ENCODE measurements at regions not wholly inside any gene's neighbourhood (a gene's known extent, or its start where the extent isn't known, plus 50 kb on each side); places are given as distances from the start of the nearest gene placed in this dataset.

DNA sequence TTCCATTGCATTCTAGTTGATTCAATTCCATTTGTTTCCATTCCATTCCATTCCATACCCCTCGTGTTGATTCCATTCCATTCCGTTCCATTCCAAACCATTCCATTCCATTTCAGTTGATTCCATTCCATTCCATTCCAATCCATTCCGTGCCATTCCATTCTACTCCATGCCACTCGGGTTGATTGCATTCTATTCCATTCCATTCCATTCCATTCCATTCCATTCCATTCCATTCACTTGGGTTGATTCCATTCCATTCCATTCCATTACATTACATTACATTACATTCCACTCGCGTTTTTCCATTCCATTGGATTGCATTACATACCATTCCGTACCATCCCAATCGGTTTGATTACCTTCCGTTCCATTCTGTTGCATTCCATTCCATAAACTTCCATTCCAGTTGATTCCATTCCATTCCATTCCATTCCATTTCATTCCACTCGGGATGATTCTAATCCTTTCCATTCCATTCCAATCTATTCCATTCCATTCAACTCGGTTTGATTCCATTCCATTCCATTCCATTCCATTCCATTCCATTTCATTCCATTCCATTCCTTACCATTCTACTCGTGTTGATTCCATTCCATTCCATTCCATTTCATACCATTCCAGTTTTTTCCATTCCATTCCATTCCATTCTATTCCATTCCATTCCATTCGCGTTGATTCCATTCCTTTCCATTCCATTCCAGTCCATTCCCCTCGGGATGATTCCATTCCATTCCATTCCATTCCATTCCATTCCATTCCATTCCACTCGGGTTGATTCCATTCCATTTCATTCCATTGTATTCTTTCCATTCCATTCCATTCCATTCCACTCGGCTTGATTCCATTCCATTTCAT, 1140.4 kb downstream of the RPIA start:
- Histone ChIP-seq H2BK120ac (ENCODE audit: low read depth, low read length) (no peak overlapping the region), H2AK9ac (replicated peaks; ENCODE audit: low read depth, low read length, poor library complexity) (no peak overlapping the region), H2BK15ac (ENCODE audit: low read depth, low read length) (no peak overlapping the region), H3K79me1 (ENCODE audit: low read depth in 1 of 2, low read length in 2 of 2) (no peaks in the 10 kb centered on the region), H4K5ac (ENCODE audit: low read depth, low read length) (no peak overlapping the region), H3K4me2 (ENCODE audit: low read depth, low read length) (no peak overlapping the region), H3K56ac (ENCODE audit: extremely low read depth, insufficient read depth, low read length) (no peak overlapping the region), H3K4me1 (ENCODE audit: control insufficient read depth, insufficient read depth, low read length) (no peaks in the 10 kb centered on the region), H3K9me1 (ENCODE audit: insufficient read depth, low read length) (no peaks in the 10 kb centered on the region), H3K4me3 (ENCODE audit: insufficient read depth, low read depth, low read length) (no peak overlapping the region), H3K9me3 (ENCODE audit: control insufficient read depth, insufficient read depth, low read length) (peaks cover 38% of the 10 kb centered on the region), H3K4ac (ENCODE audit: low read depth, low read length) (no peak overlapping the region), H3K27me3 (ENCODE audit: control insufficient read depth, insufficient read depth, low read length) (no peaks in the 10 kb centered on the region), H4K91ac (ENCODE audit: insufficient read depth, low read depth, low read length) (no peak overlapping the region), H3K27ac (ENCODE audit: insufficient read depth, low read length) (no peak overlapping the region), H3K9ac (ENCODE audit: low read depth, low read length) (no peak overlapping the region), H3K23ac (ENCODE audit: low read depth, low read length) (no peak overlapping the region), H2AFZ (replicated peaks; ENCODE audit: low read length, poor library complexity) (no peak overlapping the region), H3K18ac (ENCODE audit: low read depth, low read length) (no peak overlapping the region), H3K14ac (replicated peaks; ENCODE audit: low read depth, low read length) (no peak overlapping the region), H3K36me3 (ENCODE audit: control insufficient read depth, insufficient read depth, low read length) (no peaks in the 10 kb centered on the region), H4K20me1 (ENCODE audit: insufficient read depth, low read length) (no peaks in the 10 kb centered on the region), H2AK5ac (ENCODE audit: low read depth, low read length) (no peak overlapping the region), H4K8ac (ENCODE audit: low read depth in 2 of 2, low read length in 2 of 2) (no peak overlapping the region), H2BK20ac (ENCODE audit: low read depth, low read length) (no peak overlapping the region), H2BK5ac (ENCODE audit: low read depth, low read length, poor library complexity, severe bottlenecking) (no peak overlapping the region)
- in situ Hi-C loops (cut with MboI; ENCODE audit: low sequenced_read_pairs): no loop called here
- ATAC-seq (ENCODE audit: low read depth): no peak
- intact Hi-C loops (cut with micrococcal nuclease): no loop called here
- ChIA-PET CTCF (no interaction called here), POLR2A (ENCODE audit: unreplicated experiment) (no interaction called here)
- dilution Hi-C loops (cut with HindIII; ENCODE audit: low sequenced_read_pairs, unreplicated experiment): no loop called here
- DNase-seq: peak; percentile 40
- no TSS peak for BruUV-seq (replicated peaks)
- 49 to 100% methylated on average over 4 to 17 of the region's 17 CpGs for WGBS, 2 experiments (ENCODE audit: extremely low coverage in 2 of 2, insufficient read length in 1 of 2)
- TF ChIP-seq, protein P1, sequence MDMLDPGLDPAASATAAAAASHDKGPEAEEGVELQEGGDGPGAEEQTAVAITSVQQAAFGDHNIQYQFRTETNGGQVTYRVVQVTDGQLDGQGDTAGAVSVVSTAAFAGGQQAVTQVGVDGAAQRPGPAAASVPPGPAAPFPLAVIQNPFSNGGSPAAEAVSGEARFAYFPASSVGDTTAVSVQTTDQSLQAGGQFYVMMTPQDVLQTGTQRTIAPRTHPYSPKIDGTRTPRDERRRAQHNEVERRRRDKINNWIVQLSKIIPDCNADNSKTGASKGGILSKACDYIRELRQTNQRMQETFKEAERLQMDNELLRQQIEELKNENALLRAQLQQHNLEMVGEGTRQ (IDR thresholded peaks at IDR 0.05; ENCODE audit: low read depth, low read length): no peak
- TF ChIP-seq, protein P2, sequence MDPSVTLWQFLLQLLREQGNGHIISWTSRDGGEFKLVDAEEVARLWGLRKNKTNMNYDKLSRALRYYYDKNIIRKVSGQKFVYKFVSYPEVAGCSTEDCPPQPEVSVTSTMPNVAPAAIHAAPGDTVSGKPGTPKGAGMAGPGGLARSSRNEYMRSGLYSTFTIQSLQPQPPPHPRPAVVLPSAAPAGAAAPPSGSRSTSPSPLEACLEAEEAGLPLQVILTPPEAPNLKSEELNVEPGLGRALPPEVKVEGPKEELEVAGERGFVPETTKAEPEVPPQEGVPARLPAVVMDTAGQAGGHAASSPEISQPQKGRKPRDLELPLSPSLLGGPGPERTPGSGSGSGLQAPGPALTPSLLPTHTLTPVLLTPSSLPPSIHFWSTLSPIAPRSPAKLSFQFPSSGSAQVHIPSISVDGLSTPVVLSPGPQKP (IDR thresholded peaks at IDR 0.05; ENCODE audit: borderline replicate concordance, low read depth, low read length): no peak
- no peak for TF ChIP-seq POLR2A (IDR thresholded peaks at IDR 0.05; ENCODE audit: low read depth, low read length)
